GM18502 (cell line): ENCODE measurements at regions not wholly inside any gene's neighbourhood (a gene's known extent, or its start where the extent isn't known, plus 50 kb on each side); places are given as distances from the start of the nearest gene placed in this dataset.
"Not testable (repeated sequence)": the region's sequence is repeated elsewhere in the genome, so short reads cannot be mapped to it uniquely, and the experiment has no call there.

Experiments
- ATAC-seq: cut with Tn5 transposase; IDR thresholded peaks from one replicate; pipeline ENCODE4 v1.9.1; 2021; ENCODE audit warnings: mild to moderate bottlenecking; ENCODE audit not compliant: unreplicated experiment, poor library complexity

- ATAC-seq: no peak
Observed at GRCh38 chr5:130398825-130399224, 494.6 kb downstream of the CHSY3 start.

GRCh38 chr5:130397727-130398126 is 493.5 kb downstream of the CHSY3 start:
- ATAC-seq: not testable (repeated sequence)

GRCh38 chr5:130397132-130397531 is 492.9 kb downstream of the CHSY3 start:
- ATAC-seq: no peak

- not testable (repeated sequence) for ATAC-seq
Observed at GRCh38 chr5:130391727-130392264, 487.5 kb downstream of the CHSY3 start.

- ATAC-seq: no peak
Observed at GRCh38 chr5:130386155-130386554, 481.9 kb downstream of the CHSY3 start.

- ATAC-seq: no peak
Observed at GRCh38 chr5:130385656-130386055, 481.4 kb downstream of the CHSY3 start.

GRCh38 chr5:130365956-130366355 is 461.7 kb downstream of the CHSY3 start:
- ATAC-seq: no peak

GRCh38 chr5:130350131-130350530 is 445.9 kb downstream of the CHSY3 start:
- no peak for ATAC-seq

GRCh38 chr5:130337179-130337888 is 433.1 kb downstream of the CHSY3 start:
- no peak for ATAC-seq

- no peak for ATAC-seq
Observed at GRCh38 chr5:130335117-130335516, 430.9 kb downstream of the CHSY3 start.

- ATAC-seq: no peak
Observed at GRCh38 chr5:130333089-130333488, 428.8 kb downstream of the CHSY3 start.

GRCh38 chr5:130331332-130331731 is 427.1 kb downstream of the CHSY3 start:
- no peak for ATAC-seq

GRCh38 chr5:130324953-130325671 is 420.8 kb downstream of the CHSY3 start:
- ATAC-seq: no peak

GRCh38 chr5:130323804-130324454 is 419.7 kb downstream of the CHSY3 start:
- peak; percentile 100 for ATAC-seq

GRCh38 chr5:130321931-130322330 is 417.7 kb downstream of the CHSY3 start:
- no peak for ATAC-seq

GRCh38 chr5:130316971-130317680 is 412.9 kb downstream of the CHSY3 start:
- no peak for ATAC-seq

- no peak for ATAC-seq
Observed at GRCh38 chr5:130295235-130295634, 391.0 kb downstream of the CHSY3 start.

GRCh38 chr5:130294798-130295197 is 390.5 kb downstream of the CHSY3 start:
- ATAC-seq: not testable (repeated sequence)

GRCh38 chr5:130290219-130290618 is 386.0 kb downstream of the CHSY3 start:
- no peak for ATAC-seq
